ENCODE measurements at regions not wholly inside any gene's neighbourhood (a gene's known extent, or its start where the extent isn't known, plus 50 kb on each side); places are given as distances from the start of the nearest gene placed in this dataset.

DNA sequence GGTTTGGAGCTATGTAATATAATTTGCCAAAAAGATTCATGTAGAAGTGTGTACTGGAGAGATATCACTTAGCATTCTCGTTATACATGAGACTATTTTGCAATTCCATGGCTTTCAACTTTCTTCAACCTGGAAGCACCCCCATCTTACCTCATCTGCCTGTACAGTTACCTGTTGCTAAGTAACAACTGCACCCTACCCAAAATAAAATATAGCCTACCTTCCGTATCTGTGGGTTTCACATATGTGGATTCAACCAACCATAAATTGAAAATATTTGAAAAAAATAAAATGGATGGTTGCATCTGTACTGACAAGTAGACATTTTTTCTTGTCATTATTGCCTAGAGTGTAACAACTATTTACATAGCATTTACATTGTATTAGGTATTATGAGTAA lies 278.3 kb downstream of the PPP1R2C start:
- TF ChIP-seq FOXK2 (IDR thresholded peaks at IDR 0.05), result no peak
- TF ChIP-seq FOXM1 (IDR thresholded peaks at IDR 0.05; ENCODE audit: borderline replicate concordance), result no peak

Measured in HEK293T (cell line).